ENCODE measurements at regions not wholly inside any gene's neighbourhood (a gene's known extent, or its start where the extent isn't known, plus 50 kb on each side); places are given as distances from the start of the nearest gene placed in this dataset.

GRCh38 chr16:85429776-85430522 lies 183.2 kb upstream of the GSE1 start:
- Histone ChIP-seq H3K36me3 (ENCODE audit: control insufficient read depth, insufficient read depth, low read length, severe bottlenecking) (peaks cover 4% of the 10 kb centered on the region), H3K4me1 (ENCODE audit: control insufficient read depth, insufficient read depth, low read length) (no peaks in the 10 kb centered on the region)
- DNase-seq (ENCODE audit: low read depth): no peak

GRCh38 chr16:85430523-85431421 lies 182.3 kb upstream of the GSE1 start:
- no peaks in the 10 kb centered on the region for H3K27me3 ChIP-seq (replicated peaks; ENCODE audit: control insufficient read depth, insufficient read depth, low read length)
- H3K9ac ChIP-seq (ENCODE audit: low read length): no peak overlapping the region
- peaks cover 3% of the 10 kb centered on the region for H3K4me1 ChIP-seq (ENCODE audit: control insufficient read depth, insufficient read depth, low read length)
- no peak for DNase-seq (ENCODE audit: low read depth)
- no peaks in the 10 kb centered on the region for H3K9me3 ChIP-seq (ENCODE audit: control insufficient read depth, low read length)
- no peak overlapping the region for H3K4me3 ChIP-seq (ENCODE audit: low read length)
- H3K36me3 ChIP-seq (ENCODE audit: control insufficient read depth, insufficient read depth, low read length, severe bottlenecking): peaks cover 4% of the 10 kb centered on the region

More at GRCh38 chr16:85429776-85430522, 183.2 kb upstream of the GSE1 start:
- no peak overlapping the region for H3K9ac ChIP-seq (ENCODE audit: low read length)
- H3K4me3 ChIP-seq (ENCODE audit: low read length): no peak overlapping the region
- H3K9me3 ChIP-seq (ENCODE audit: control insufficient read depth, low read length): no peaks in the 10 kb centered on the region
- no peaks in the 10 kb centered on the region for H3K27me3 ChIP-seq (replicated peaks; ENCODE audit: control insufficient read depth, insufficient read depth, low read length)

- H3K4me3 ChIP-seq (ENCODE audit: low read length): no peak overlapping the region
- peaks cover 11% of the 10 kb centered on the region for H3K4me1 ChIP-seq (ENCODE audit: control insufficient read depth, insufficient read depth, low read length)
- no peak for DNase-seq (ENCODE audit: low read depth)
- H3K36me3 ChIP-seq (ENCODE audit: control insufficient read depth, insufficient read depth, low read length, severe bottlenecking): peaks cover 4% of the 10 kb centered on the region
- H3K9ac ChIP-seq (ENCODE audit: low read length): no peak overlapping the region
- H3K9me3 ChIP-seq (ENCODE audit: control insufficient read depth, low read length): no peaks in the 10 kb centered on the region
- no peaks in the 10 kb centered on the region for H3K27me3 ChIP-seq (replicated peaks; ENCODE audit: control insufficient read depth, insufficient read depth, low read length)
These were observed 181.5 kb upstream of the GSE1 start for GRCh38 chr16:85431431-85432124.

GRCh38 chr16:85432606-85433005 lies 180.5 kb upstream of the GSE1 start:
- no peak overlapping the region for H3K4me3 ChIP-seq (ENCODE audit: low read length)
- no peaks in the 10 kb centered on the region for H3K27me3 ChIP-seq (replicated peaks; ENCODE audit: control insufficient read depth, insufficient read depth, low read length)
- DNase-seq (ENCODE audit: low read depth): no peak
- H3K9me3 ChIP-seq (ENCODE audit: control insufficient read depth, low read length): no peaks in the 10 kb centered on the region
- peaks cover 21% of the 10 kb centered on the region for H3K4me1 ChIP-seq (ENCODE audit: control insufficient read depth, insufficient read depth, low read length)
- no peak overlapping the region for H3K9ac ChIP-seq (ENCODE audit: low read length)
- peaks cover 4% of the 10 kb centered on the region for H3K36me3 ChIP-seq (ENCODE audit: control insufficient read depth, insufficient read depth, low read length, severe bottlenecking)

- Histone ChIP-seq H3K27me3 (replicated peaks; ENCODE audit: control insufficient read depth, insufficient read depth, low read length) (no peaks in the 10 kb centered on the region), H3K9ac (ENCODE audit: low read length) (no peak overlapping the region), H3K4me1 (ENCODE audit: control insufficient read depth, insufficient read depth, low read length) (peaks cover 24% of the 10 kb centered on the region), H3K36me3 (ENCODE audit: control insufficient read depth, insufficient read depth, low read length, severe bottlenecking) (peaks cover 4% of the 10 kb centered on the region), H3K4me3 (ENCODE audit: low read length) (no peak overlapping the region), H3K9me3 (ENCODE audit: control insufficient read depth, low read length) (no peaks in the 10 kb centered on the region)
- DNase-seq (ENCODE audit: low read depth): no peak
These were observed 179.6 kb upstream of the GSE1 start for GRCh38 chr16:85433477-85433876.

- Histone ChIP-seq H3K9ac (ENCODE audit: low read length) (no peak overlapping the region), H3K36me3 (ENCODE audit: control insufficient read depth, insufficient read depth, low read length, severe bottlenecking) (peaks cover 5% of the 10 kb centered on the region), H3K4me1 (ENCODE audit: control insufficient read depth, insufficient read depth, low read length) (peaks cover 24% of the 10 kb centered on the region), H3K4me3 (ENCODE audit: low read length) (no peak overlapping the region), H3K9me3 (ENCODE audit: control insufficient read depth, low read length) (no peaks in the 10 kb centered on the region), H3K27me3 (replicated peaks; ENCODE audit: control insufficient read depth, insufficient read depth, low read length) (no peaks in the 10 kb centered on the region)
- no peak for DNase-seq (ENCODE audit: low read depth)
These were observed 177.8 kb upstream of the GSE1 start for GRCh38 chr16:85435286-85435685.

GRCh38 chr16:85435700-85436099 lies 177.4 kb upstream of the GSE1 start:
- Histone ChIP-seq H3K9me3 (ENCODE audit: control insufficient read depth, low read length) (no peaks in the 10 kb centered on the region), H3K4me1 (ENCODE audit: control insufficient read depth, insufficient read depth, low read length) (peaks cover 24% of the 10 kb centered on the region), H3K27me3 (replicated peaks; ENCODE audit: control insufficient read depth, insufficient read depth, low read length) (no peaks in the 10 kb centered on the region), H3K36me3 (ENCODE audit: control insufficient read depth, insufficient read depth, low read length, severe bottlenecking) (peaks cover 9% of the 10 kb centered on the region), H3K4me3 (ENCODE audit: low read length) (no peak overlapping the region), H3K9ac (ENCODE audit: low read length) (peak overlapping the region; percentile 74)
- DNase-seq (ENCODE audit: low read depth): no peak

- Histone ChIP-seq H3K9ac (ENCODE audit: low read length) (peak overlapping the region; percentile 74), H3K9me3 (ENCODE audit: control insufficient read depth, low read length) (no peaks in the 10 kb centered on the region), H3K27me3 (replicated peaks; ENCODE audit: control insufficient read depth, insufficient read depth, low read length) (no peaks in the 10 kb centered on the region), H3K36me3 (ENCODE audit: control insufficient read depth, insufficient read depth, low read length, severe bottlenecking) (peaks cover 11% of the 10 kb centered on the region), H3K4me3 (ENCODE audit: low read length) (no peak overlapping the region), H3K4me1 (ENCODE audit: control insufficient read depth, insufficient read depth, low read length) (peaks cover 24% of the 10 kb centered on the region)
- no peak for DNase-seq (ENCODE audit: low read depth)
These were observed 176.9 kb upstream of the GSE1 start for GRCh38 chr16:85436207-85436606.

- DNase-seq (ENCODE audit: low read depth): no peak
- Histone ChIP-seq H3K9ac (ENCODE audit: low read length) (peak overlapping the region; percentile 74), H3K4me3 (ENCODE audit: low read length) (no peak overlapping the region), H3K27me3 (replicated peaks; ENCODE audit: control insufficient read depth, insufficient read depth, low read length) (no peaks in the 10 kb centered on the region), H3K4me1 (ENCODE audit: control insufficient read depth, insufficient read depth, low read length) (peaks cover 24% of the 10 kb centered on the region), H3K9me3 (ENCODE audit: control insufficient read depth, low read length) (no peaks in the 10 kb centered on the region), H3K36me3 (ENCODE audit: control insufficient read depth, insufficient read depth, low read length, severe bottlenecking) (peaks cover 11% of the 10 kb centered on the region)
These were observed 176.4 kb upstream of the GSE1 start for GRCh38 chr16:85436636-85437165.

- Histone ChIP-seq H3K9me3 (ENCODE audit: control insufficient read depth, low read length) (no peaks in the 10 kb centered on the region), H3K4me3 (ENCODE audit: low read length) (no peak overlapping the region), H3K4me1 (ENCODE audit: control insufficient read depth, insufficient read depth, low read length) (peaks cover 24% of the 10 kb centered on the region), H3K9ac (ENCODE audit: low read length) (peak overlapping the region; percentile 74), H3K36me3 (ENCODE audit: control insufficient read depth, insufficient read depth, low read length, severe bottlenecking) (peaks cover 11% of the 10 kb centered on the region), H3K27me3 (replicated peaks; ENCODE audit: control insufficient read depth, insufficient read depth, low read length) (no peaks in the 10 kb centered on the region)
- no peak for DNase-seq (ENCODE audit: low read depth)
These were observed 175.7 kb upstream of the GSE1 start for GRCh38 chr16:85437166-85438052.

Data from adipocyte (in vitro differentiated cells).